ENCODE measurements at regions not wholly inside any gene's neighbourhood (a gene's known extent, or its start where the extent isn't known, plus 50 kb on each side); places are given as distances from the start of the nearest gene placed in this dataset.

DNA sequence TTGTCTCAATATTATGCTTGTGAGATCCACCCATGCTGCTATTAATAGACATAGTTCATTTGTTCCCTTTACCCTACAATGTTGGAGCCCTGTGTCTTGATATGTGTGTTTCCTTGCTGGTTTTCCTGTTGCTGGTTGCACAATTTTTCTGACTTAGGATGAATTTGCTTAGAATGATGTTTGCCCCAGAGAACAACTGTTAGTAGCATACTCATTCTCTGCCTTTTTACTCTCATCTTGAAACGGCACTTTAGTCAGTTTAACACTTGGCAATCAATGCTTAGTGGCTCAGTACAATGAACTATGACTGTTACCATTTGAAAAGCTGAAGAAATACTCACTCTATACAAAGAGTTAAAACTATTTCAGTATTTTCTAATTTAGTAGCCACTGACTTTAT lies 158.8 kb upstream of the NDST4 start:
- peak overlapping the region in 1 of 3 experiments; percentile 1 for H3K4me3 ChIP-seq (replicated peaks in 1 of 3; ENCODE audit: low read depth in 2 of 3, low read length in 3 of 3)
- peak overlapping the region; percentile 15 for H3K4me2 ChIP-seq (replicated peaks; ENCODE audit: extremely low read depth, low read length, poor library complexity, severe bottlenecking)
- H3K9me3 ChIP-seq (replicated peaks in 1 of 2; ENCODE audit: control insufficient read depth in 1 of 2, insufficient read depth in 1 of 2, low read length in 2 of 2) = no peaks in the 10 kb centered on the region
- peaks cover 0 to 2% (median 0%) of the 10 kb centered on the region in 3 donors for H3K27me3 Mint-ChIP-seq (ENCODE audit: low read depth in 3 of 3)
- no peaks in the 10 kb centered on the region for H3K36me3 ChIP-seq (replicated peaks in 1 of 2; ENCODE audit: control insufficient read depth in 1 of 2, insufficient read depth in 2 of 2, low read length in 2 of 2)
- WGBS (ENCODE audit: insufficient coverage) = no CpG with 5 or more reads among the region's 1 CpG
- H2AFZ ChIP-seq (ENCODE audit: insufficient read depth, low read depth, low read length, poor library complexity, severe bottlenecking) = no peak overlapping the region
- no peak overlapping the region for H3K9ac ChIP-seq (ENCODE audit: insufficient read depth, low read length, poor library complexity, severe bottlenecking)
- H3K27me3 ChIP-seq (ENCODE audit: control insufficient read depth in 2 of 2, insufficient read depth in 2 of 2, low read length in 2 of 2) = no peaks in the 10 kb centered on the region
- H3K4me3 Mint-ChIP-seq = peak overlapping the region in 1 of 2 donors; percentile 1
- TF ChIP-seq, protein P1, sequence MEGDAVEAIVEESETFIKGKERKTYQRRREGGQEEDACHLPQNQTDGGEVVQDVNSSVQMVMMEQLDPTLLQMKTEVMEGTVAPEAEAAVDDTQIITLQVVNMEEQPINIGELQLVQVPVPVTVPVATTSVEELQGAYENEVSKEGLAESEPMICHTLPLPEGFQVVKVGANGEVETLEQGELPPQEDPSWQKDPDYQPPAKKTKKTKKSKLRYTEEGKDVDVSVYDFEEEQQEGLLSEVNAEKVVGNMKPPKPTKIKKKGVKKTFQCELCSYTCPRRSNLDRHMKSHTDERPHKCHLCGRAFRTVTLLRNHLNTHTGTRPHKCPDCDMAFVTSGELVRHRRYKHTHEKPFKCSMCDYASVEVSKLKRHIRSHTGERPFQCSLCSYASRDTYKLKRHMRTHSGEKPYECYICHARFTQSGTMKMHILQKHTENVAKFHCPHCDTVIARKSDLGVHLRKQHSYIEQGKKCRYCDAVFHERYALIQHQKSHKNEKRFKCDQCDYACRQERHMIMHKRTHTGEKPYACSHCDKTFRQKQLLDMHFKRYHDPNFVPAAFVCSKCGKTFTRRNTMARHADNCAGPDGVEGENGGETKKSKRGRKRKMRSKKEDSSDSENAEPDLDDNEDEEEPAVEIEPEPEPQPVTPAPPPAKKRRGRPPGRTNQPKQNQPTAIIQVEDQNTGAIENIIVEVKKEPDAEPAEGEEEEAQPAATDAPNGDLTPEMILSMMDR (IDR thresholded peaks at IDR 0.05) = no peak
- DNase-seq = no peak
- no peaks in the 10 kb centered on the region for H4K20me1 ChIP-seq (ENCODE audit: insufficient read depth, low read length)
- peaks cover 15 to 35% of the 10 kb centered on the region in 2 donors for H3K4me1 ChIP-seq (ENCODE audit: control insufficient read depth in 1 of 2, insufficient read depth in 2 of 2, low read length in 2 of 2)
- H3K9me3 Mint-ChIP-seq = no peaks in the 10 kb centered on the region
- peaks cover 32% of the 10 kb centered on the region for H3K4me1 Mint-ChIP-seq
- no peaks in the 10 kb centered on the region for H3K79me2 ChIP-seq (ENCODE audit: insufficient read depth, low read length)
- no peak overlapping the region for H3K27ac Mint-ChIP-seq
- intact Hi-C loops (cut with micrococcal nuclease) = no loop called here
- no peak overlapping the region for H3K27ac ChIP-seq (ENCODE audit: low read depth in 1 of 2, low read length in 2 of 2)
- no peaks in the 10 kb centered on the region for H3K36me3 Mint-ChIP-seq

DNA sequence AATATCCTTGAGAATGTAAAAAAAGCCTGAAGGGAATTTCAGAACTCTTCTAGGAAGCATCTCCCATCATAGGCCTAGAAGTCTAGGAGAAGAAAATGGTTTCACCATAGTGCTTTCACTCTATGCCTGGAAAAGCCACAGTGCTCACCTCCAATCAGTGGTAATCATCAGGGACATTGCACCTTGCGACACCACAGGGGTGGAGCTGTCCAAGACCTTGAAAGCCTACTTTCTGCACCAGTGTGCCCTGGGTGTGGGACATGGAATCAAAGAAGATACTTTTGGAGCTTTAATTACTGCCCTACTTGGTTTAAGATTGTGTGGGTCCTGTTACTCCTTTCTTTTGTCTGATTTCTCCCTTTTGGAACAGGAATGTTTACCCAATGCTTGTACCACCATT lies 146.8 kb upstream of the NDST4 start:
- no peak overlapping the region for H3K4me3 ChIP-seq (replicated peaks in 1 of 3; ENCODE audit: low read depth in 2 of 3, low read length in 3 of 3)
- Mint-ChIP-seq H3K4me1 (no peaks in the 10 kb centered on the region), H3K27ac (no peak overlapping the region), H3K9me3 (peaks cover 0 to 4% (median 0%) of the 10 kb centered on the region in 7 donors), H3K27me3 (ENCODE audit: low read depth in 3 of 3) (no peaks in the 10 kb centered on the region), H3K4me3 (no peak overlapping the region), H3K36me3 (no peaks in the 10 kb centered on the region)
- H3K9ac ChIP-seq (ENCODE audit: insufficient read depth, low read length, poor library complexity, severe bottlenecking) = no peak overlapping the region
- H2AFZ ChIP-seq (ENCODE audit: insufficient read depth, low read depth, low read length, poor library complexity, severe bottlenecking) = no peak overlapping the region
- WGBS (ENCODE audit: insufficient coverage) = 83% methylated on average over 1 of the region's 1 CpG
- no peaks in the 10 kb centered on the region for H3K4me1 ChIP-seq (ENCODE audit: control insufficient read depth in 1 of 2, insufficient read depth in 2 of 2, low read length in 2 of 2)
- H3K9me3 ChIP-seq (replicated peaks in 1 of 2; ENCODE audit: control insufficient read depth in 1 of 2, insufficient read depth in 1 of 2, low read length in 2 of 2) = no peaks in the 10 kb centered on the region
- intact Hi-C loops (cut with micrococcal nuclease) = no loop called here
- no peak overlapping the region for H3K27ac ChIP-seq (ENCODE audit: low read depth in 1 of 2, low read length in 2 of 2)
- TF ChIP-seq, protein P1 (IDR thresholded peaks at IDR 0.05) = no peak
- no peaks in the 10 kb centered on the region for H3K27me3 ChIP-seq (ENCODE audit: control insufficient read depth in 2 of 2, insufficient read depth in 2 of 2, low read length in 2 of 2)
- no peak for DNase-seq
- no peaks in the 10 kb centered on the region for H3K36me3 ChIP-seq (replicated peaks in 1 of 2; ENCODE audit: control insufficient read depth in 1 of 2, insufficient read depth in 2 of 2, low read length in 2 of 2)
- H3K79me2 ChIP-seq (ENCODE audit: insufficient read depth, low read length) = no peaks in the 10 kb centered on the region
- H4K20me1 ChIP-seq (ENCODE audit: insufficient read depth, low read length) = no peaks in the 10 kb centered on the region
- H3K4me2 ChIP-seq (replicated peaks; ENCODE audit: extremely low read depth, low read length, poor library complexity, severe bottlenecking) = no peak overlapping the region

All from CD14-positive monocyte (primary cell).